G401.6 (cell line): ENCODE measurements at regions not wholly inside any gene's neighbourhood (a gene's known extent, or its start where the extent isn't known, plus 50 kb on each side); places are given as distances from the start of the nearest gene placed in this dataset.

ENCODE experiments used
- FAIRE-seq: peaks from 2 replicates; lab custom pipeline; 2012; peaks lifted over from hg19 to GRCh38; lab: Jason Lieb, UNC

DNA sequence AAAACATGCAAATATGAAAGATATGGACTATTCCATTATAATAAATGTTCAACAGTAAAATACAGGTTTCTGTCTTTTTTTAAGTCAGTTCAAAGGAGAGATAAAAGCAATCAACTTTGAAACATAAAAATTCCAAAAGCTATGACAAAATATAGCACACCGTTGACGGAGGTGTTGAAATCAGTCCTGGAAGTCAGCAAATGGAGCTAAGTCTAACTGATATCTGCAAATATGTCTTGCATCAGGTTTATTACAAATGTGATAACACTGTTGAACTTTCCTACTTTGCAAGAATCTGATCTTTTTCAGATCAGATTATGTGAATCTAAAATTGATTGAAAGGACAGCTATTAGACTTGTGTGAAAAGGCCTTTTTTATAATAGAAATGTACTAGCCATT lies 300.7 kb downstream of the SHOX2 start:
- no peak for FAIRE-seq

DNA sequence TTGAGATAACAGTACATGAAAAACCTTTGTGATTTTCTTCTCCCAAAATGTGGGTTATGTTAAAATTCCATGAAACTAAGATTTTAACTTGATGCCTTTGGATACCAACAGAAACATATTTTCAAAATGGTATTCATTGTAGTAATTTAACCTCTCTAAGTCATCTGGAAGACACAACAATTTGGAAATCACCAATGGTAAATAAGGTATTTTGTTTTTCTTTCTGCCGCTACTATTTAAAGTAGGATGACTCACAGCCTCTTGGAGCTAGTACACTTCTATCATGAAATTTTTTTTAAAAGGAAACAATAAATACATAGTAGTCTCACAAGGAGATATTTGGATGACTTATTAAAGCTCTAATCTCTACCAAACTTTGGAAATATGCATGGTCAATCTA lies 291.6 kb upstream of the VEPH1 start:
- FAIRE-seq: no peak

DNA sequence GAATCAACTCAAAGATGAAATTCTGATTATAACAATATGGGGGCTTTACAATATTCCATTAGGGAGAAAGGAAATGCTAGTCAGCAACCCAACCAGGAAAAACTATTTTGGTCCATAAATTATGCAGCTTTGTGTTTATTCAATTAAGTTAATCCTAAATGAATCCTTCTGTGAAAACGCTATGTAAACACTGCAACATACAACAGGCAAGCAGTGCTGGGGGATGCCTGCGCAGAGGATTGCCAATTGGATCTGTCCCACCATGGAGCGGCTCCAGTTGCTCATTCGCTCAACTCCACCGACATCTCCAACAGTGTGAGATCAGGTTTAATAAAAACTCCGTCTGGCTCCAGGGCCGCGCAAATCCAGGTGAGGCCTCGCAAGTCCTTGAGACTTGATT lies 290.5 kb upstream of the VEPH1 start:
- FAIRE-seq: no peak

DNA sequence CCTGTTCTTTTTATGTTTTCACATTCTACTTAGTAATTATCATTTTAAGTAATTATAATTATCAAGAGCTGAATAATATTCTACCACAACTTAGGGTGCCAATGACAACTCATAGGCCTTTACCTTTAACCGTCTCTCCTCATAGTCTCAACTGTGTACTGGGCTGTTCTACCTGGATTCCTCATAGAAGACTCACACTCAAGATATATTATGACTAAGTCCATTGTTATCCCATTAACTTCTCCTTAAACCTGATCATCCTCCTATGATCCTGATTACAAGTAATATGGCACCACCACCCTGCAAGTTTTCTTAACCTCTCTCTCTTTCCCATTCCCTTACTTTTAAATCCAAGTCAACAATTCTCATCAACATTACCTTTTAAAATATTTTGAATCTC lies 285.9 kb upstream of the VEPH1 start:
- FAIRE-seq: no peak

DNA sequence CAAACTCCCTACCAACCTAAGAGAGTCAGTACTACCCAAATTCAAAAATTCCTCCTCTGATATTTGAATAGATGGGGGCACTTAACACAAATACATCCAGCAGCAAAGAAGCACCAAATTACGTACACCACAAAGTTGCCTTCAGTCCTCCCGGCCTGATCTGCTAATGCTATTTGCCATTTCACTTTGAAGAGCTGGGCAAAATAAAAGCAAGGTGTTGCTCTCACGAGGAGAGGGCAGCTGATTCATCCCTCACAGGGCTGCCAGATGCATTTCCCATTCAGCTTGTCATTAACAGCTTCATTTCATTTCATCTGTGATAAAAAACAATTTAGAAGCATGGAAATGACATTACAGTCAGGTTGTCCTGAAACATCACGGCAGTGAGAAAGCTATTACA lies 283.4 kb upstream of the VEPH1 start:
- FAIRE-seq: no peak

DNA sequence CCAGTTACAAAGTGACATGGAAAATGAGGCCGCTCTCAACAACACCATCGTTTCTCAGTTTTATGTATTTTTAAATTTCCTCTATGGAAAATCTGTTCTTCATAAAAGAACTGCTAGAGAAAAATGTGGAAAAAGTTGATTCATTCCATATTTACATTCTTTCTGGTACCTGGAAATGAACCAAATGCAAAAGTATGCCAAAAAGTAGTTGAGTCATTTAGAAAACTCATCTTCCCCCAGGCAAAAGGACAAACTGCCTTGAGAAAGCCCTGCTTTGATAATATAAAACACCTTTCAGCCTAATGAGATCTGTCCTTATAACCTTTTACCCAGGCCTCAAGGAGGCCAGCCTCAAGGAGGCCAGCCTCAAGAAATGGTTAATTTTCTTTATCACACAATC lies 283.0 kb upstream of the VEPH1 start:
- no peak for FAIRE-seq

DNA sequence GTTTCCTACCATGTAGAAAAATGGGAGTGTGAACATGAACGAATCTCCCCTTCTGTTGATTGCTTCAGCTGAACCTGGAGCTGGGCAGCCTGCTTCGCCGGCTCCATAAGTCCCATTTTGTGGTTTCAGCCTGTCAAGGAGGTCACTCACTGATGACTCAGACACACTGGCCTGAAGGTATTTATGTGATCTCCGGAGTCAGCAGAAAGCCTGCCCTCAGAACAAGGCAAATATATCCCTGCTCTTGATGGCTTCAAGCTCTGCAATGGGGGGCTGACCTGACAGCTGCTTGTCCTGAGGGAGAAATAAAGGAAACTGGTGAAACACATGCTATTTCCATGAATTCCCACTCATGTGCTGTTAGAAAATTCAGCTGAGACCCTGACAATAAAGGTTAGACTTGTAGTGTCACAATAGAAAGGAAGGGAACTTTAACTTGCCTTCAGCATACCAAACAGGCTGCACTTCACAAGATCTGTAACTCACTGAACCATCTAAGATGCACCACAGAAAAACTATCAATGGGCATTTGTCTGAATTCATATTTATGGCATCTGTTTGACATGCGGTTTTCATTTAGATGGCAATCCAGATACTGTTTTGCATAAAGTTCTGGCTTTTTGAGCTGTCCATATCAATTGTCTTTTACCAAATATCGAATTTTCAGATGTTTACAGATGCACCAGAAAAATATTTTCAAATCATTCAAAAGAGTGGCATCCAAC lies 282.0 kb upstream of the VEPH1 start:
- no peak for FAIRE-seq

DNA sequence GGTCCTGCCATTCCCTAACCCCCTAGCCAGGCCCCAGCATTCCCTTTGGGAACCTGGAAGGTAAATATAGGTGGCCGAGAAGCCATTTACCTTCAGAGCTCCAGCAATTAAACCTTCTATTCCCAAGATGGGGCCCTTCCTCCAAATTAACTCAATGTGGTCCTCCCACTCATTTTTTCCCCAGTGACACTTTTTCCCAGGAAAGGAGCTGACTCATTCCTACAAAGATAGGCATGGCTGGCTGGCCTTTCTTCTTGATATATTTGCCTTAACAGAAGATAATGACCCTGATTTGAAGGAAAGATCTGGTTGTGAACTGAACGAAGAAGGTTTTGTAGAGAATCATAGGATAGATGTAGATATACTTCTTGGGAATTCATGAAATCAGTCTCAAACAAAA lies 279.0 kb upstream of the VEPH1 start:
- no peak for FAIRE-seq

DNA sequence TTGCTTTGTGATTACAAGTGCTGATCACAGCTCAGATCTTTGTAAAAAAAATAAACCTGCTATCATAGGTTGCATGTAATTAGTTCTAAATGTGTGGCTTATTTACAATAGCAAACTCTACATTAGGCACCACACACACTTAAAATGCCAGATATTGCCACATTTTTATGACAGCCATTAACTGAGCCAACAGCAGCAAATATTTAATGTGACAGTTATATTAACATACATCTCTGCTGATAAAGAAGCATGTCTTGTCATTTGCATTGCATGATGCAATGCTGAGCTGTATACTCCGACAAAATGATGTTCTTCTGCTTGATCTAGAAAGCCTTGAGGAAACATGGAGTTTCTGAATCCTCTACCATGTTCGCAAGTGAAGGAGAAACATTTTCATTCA lies 273.6 kb upstream of the VEPH1 start:
- no peak for FAIRE-seq

DNA sequence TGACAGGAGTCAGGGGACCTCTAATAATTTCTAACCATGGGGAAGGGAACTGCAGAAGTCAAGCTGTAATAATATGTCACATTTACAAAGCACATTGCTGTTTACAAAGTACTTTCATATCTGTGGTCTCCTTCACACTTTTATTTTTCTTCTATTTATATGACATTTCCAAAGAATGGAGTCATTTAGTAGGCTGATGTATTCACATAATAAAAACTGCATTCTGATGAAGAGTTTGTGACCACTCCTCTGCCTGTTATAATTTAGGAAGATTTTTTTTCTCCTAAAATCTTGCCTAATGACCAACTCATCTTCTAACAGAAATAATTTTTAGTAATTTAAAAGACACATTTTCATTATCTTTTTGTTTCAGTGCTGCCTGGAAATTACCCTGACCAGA lies 272.2 kb upstream of the VEPH1 start:
- no peak for FAIRE-seq

DNA sequence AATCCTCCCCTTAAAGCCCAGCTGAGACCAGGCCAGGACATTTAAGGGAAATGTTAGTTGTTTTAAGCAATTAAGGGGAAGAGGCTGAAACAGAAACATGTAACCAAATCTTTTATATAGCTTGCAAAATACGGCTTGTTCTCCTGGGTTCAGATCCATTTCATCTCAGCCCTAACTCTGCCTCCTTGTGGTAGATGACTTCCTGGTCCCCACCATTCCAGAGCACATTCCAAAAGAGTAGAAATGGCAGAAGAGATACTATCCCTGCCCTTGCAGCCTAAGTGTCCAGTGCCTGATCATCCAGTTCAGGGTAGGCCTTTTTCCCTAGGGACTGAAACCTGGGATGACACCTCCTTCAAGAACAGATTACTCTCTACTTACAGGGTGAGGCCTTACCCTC lies 266.2 kb upstream of the VEPH1 start:
- no peak for FAIRE-seq

DNA sequence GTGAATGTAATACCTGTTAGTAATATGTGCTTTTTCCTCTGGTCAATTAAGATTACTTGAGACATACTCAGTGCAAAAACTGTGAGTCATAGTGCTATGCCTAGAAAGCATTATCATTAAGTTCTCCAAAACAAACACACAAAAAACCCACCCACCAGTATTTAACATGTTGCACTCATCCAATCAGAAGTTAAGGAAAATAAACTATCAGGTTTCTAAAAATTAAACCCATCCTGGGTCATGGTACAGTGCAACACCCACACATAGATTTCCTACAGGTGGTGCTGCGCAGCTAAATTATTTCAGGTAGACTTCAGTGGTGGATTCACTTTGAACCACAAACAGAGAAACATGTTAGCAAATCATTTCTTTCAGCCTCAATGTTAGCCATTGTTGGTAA lies 264.4 kb upstream of the VEPH1 start:
- FAIRE-seq: no peak

DNA sequence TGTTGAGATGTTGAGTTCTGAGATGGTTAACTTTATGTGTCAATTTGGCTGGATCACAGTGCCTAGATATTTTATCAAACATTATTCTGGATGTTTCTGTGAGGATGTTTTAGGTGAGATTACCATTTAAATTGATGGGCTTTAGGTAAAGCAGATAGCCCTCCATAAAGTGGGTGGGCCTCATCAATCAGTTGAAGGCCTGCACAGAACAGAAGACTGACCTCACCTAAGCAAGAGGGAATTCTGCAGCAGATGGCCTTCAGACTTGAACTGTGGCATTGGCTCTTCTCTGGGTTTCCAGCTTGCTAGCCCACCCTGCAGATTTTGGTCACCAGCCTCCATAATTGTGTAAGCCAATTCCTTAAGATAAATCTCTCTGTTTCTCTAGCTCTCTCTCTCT lies 260.4 kb upstream of the VEPH1 start:
- no peak for FAIRE-seq

DNA sequence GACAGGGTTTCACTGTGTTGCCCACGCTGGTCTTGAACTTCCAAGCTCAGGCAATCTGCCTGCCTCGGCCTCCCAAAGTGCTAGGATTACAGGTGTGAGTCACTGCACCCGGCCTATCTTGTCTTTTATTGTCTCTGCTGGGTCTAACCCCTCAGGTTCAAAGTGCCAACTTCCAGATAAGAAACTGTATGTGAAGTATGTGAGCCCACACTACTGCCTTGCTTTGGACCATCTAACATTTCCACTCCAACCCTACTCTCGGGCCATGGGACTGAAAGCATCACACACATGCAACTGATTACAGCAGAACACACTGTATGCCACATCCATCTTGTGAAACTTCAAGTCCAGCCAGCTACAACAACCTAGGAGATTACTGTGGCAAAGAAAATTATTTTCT lies 256.1 kb upstream of the VEPH1 start:
- FAIRE-seq: no peak

DNA sequence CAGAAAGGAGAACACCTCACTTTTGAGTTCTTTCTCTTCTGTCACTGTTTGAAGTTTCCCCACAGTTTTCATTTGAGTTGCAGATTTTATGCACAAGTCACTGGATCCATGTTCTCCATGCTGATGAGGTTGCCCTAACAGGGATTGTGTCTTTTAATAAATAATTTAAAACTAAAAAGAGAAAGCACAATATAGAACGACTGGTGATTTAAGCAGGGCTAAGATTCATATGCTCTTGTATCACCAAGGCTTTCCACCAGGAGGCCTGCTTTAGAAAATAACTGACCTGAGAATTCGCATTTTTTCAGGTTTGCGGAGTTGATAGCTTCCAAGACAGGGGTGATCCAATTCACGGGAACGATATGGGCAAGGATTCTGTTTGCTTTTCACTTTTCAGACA lies 252.0 kb upstream of the VEPH1 start:
- no peak for FAIRE-seq

DNA sequence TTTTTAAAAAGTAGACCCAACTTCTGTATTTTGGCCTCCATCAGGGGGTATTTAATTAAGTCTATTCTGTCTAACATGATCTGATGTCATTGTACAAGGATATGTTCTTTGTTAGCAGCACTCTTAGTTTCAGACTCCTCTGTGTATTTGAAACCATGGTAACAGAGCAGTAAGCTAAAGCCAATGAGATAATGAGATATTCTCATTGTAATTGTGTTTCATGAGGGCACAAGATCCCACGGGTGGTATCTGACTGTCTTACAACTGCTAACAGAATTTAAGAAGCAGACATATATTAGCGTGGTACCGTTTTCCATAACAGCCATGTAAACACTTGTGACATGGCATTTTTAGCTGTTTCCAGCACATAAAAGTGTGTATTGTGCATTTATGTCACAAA lies 251.2 kb upstream of the VEPH1 start:
- no peak for FAIRE-seq

DNA sequence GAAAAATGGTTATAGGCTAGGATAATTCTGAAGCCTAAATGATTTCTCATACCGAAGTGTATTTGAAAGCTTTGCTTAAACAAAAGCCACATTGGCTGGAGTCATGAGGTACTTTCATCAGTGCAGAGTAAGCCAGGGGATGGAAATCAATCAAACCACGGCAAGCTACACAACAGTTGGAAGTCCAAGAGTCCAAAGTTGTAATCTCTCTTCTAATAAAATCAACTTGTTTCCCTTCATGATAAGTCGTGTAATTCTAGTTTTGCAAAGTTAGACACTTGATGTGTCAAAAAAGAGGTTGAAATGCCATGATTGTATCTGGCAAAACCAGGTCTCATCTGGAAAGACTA lies 250.5 kb upstream of the VEPH1 start:
- FAIRE-seq: no peak

DNA sequence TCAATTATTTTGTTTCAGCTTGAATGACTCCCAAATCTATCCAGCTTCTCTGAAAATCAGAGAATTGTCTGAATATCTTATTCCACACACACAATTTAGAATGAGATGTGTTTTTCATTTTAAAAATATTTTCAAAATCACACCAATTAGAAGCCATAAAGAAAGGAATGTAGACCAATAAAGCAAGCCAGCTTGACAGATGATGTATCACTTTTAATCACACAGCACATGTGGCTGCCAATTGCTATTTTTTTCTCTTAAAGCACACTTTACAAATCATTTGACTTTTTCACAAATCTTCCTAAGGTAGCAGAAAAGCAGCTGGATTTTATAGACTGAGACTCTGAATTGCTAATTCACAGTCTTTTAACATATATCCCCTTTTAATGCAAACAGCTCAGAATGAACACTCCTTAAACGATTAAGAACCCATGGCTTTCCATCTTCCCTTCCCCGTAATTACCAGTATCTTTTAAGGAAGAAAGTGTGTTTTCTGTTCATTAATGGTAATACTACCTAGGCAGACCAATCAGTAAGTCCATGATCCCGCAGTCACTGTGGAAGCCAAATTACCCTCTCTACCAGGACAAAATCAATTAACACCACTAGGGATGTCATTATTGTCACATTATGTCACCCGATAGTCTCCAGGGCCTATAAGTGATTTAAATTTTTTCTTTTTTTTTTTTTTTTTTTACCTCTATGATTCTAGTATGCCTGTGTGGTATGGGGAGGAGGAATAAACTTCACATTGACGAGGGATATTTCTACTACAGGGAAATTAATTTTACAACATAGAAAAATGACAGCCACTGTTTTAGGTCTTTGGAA lies 250.0 kb upstream of the VEPH1 start:
- FAIRE-seq: no peak

DNA sequence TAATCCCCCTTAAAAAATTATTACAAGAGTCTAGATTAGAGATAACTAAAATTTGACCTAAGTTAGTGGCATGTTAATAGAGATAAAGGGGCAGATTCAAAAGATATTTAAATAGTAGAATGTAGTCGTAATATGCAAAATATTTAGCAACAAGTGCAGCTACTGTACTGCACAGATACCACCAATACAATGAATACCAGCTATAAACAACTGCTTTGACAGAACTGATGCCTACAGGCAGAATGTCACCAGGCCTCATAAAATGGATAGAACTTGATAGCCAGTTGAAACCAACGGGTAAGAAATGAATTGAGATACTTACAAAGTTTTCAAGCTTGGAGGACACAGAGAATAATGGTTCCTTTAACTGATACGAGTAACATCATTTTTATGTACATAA lies 249.3 kb upstream of the VEPH1 start:
- FAIRE-seq: no peak

DNA sequence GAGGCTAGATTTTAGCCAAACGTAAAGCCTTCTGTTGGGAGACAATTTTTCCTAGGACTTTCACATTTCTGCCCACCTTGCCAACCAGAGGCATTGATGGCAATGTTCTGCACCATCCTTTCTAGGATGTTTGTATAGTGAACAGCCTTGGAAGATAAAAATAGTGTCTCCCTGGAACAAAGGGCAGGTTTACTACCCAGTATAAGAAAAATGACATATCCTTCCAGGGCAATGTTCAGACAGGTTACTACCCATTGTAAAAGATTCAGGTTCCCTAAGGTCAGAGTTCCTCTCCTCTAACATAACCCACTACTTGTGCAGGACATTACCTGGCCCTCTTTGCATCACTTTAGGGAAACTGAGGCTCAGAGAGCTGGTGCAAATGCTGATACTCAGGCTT lies 248.2 kb upstream of the VEPH1 start:
- no peak for FAIRE-seq

DNA sequence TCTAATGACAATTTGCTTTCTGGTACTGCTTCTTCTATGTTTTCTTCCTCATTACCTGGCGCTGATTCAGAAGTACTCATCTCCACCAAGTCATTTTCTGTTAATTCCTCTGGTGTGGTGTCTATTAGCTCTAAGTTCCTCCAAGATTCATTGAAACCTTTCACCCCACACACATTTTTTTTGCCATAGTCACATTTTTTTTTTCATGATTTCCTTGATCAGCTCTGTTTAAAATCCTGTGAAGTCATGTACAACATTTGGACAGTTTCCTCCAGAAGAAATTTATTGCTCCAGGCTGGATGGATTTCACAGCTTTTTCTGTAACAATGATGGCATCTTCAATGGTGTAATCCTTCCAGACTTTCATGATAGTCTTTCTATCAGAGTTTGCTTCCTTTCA lies 243.2 kb upstream of the VEPH1 start:
- FAIRE-seq: no peak

DNA sequence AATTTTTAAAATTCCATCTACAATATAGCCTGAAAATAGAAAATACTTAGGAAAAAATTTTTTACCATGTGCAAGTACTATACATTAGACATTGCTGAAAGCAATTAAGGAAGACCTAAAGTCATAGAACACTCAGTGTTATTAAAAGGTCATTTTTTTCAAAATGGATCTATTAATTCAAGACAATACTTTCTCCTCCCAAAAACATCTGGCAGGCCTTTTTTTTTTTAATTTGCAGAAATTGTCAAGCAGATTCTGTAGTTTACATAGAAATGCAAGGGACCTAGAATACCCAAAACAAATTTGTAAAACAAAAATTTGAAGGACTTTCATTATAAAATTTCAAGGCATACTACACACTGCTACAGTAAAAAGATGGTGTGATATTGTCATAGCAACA lies 238.4 kb upstream of the VEPH1 start:
- no peak for FAIRE-seq

DNA sequence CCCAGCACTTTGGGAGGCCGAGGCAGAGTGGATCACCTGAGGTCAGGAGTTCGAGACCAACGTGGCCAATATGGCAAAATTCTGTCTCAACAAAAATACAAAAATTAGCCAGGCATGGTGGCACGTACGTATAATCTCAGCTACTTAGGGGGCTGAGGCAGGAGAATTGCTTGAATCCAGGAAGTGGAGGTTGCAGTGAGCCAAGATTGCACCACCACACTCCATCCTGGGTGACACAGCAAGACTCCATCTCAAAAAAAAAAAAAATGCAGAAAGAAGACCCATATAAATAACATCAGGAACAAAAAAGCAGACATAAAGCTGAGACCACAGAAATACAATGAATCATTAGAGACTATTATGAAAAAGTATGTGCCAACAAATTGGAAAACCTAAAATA lies 235.2 kb upstream of the VEPH1 start:
- no peak for FAIRE-seq

DNA sequence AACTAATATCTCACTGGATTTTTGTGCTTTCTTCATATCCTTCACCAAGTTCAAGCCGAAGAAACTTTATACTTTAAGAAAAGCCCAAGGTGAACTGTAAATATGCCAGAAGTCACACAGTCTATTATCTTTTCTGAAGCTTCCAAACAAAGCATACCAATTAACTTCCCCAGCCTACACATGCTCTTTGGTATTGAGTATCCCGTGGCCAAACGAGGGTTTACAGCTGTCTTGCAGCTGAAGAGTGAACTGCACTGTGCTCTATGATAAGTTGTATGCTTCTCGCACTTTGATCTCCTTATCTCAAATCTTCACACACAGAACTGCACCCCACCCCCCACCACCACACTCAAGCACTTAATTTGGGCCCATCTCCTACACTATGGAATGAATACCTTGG lies 215.6 kb upstream of the VEPH1 start:
- FAIRE-seq: no peak
